ENCODE measurements at regions not wholly inside any gene's neighbourhood (a gene's known extent, or its start where the extent isn't known, plus 50 kb on each side); places are given as distances from the start of the nearest gene placed in this dataset.

DNA sequence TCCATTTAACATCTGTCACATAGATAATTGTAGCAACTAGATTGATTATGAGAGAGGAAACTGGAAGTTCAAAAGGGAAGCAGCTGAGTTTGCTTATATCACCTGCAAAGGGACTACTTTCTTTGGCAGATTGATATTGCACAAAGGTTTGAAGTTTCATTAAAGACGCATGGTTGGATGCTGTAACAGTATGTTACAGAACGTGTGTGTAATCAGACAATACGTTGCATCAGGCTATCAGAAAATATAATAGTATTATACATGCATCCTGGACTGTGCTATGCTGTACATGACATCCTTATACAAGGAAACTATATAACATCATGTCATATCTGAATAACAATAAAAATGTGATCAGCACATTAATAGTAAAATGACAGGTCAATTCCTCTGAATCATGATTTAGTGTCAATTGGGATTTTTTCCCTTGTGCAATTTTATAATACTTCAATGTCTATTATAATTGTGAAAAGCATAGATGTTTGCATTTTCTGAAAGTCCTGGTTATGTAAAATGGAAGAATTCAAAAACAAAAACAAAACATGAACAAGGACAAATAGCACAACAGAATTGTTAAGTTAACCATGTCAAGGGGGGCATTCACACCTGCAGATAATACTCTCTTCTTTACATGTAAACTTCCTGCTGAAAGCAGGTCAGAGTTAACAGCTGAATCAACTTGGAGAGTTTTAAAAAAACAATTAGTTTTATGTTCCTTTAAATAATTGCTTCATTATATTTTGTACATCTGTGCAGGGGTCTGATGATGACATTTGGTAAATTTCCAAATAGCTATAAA lies 283.2 kb upstream of the KCNH8 start:
- no peak overlapping the region for H3K4me3 ChIP-seq
- no peaks in the 10 kb centered on the region for H3K79me2 ChIP-seq (ENCODE audit: low read depth)
- no peak overlapping the region for H3K27ac ChIP-seq
- no peak overlapping the region for H3K4me2 ChIP-seq
- H2AFZ ChIP-seq (replicated peaks), result no peak overlapping the region
- no peaks in the 10 kb centered on the region for H3K27me3 ChIP-seq
- no peaks in the 10 kb centered on the region for H3K36me3 Mint-ChIP-seq
- H3K36me3 ChIP-seq, result no peaks in the 10 kb centered on the region
- no peaks in the 10 kb centered on the region for H3K4me1 ChIP-seq
- H4K20me1 ChIP-seq (ENCODE audit: low read depth), result no peaks in the 10 kb centered on the region
- no peak for DNase-seq (ENCODE audit: low spot score)
- no peaks in the 10 kb centered on the region for H3K4me1 Mint-ChIP-seq
- no peaks in the 10 kb centered on the region for H3K9me3 ChIP-seq (ENCODE audit: low read depth)
- no peak overlapping the region for H3K9ac ChIP-seq
- TF ChIP-seq EZH2 (IDR thresholded peaks at IDR 0.05), result no peak
- TF ChIP-seq, protein P1, sequence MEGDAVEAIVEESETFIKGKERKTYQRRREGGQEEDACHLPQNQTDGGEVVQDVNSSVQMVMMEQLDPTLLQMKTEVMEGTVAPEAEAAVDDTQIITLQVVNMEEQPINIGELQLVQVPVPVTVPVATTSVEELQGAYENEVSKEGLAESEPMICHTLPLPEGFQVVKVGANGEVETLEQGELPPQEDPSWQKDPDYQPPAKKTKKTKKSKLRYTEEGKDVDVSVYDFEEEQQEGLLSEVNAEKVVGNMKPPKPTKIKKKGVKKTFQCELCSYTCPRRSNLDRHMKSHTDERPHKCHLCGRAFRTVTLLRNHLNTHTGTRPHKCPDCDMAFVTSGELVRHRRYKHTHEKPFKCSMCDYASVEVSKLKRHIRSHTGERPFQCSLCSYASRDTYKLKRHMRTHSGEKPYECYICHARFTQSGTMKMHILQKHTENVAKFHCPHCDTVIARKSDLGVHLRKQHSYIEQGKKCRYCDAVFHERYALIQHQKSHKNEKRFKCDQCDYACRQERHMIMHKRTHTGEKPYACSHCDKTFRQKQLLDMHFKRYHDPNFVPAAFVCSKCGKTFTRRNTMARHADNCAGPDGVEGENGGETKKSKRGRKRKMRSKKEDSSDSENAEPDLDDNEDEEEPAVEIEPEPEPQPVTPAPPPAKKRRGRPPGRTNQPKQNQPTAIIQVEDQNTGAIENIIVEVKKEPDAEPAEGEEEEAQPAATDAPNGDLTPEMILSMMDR (IDR thresholded peaks at IDR 0.05), result no peak
- no peak for TF ChIP-seq EZH2phosphoT487 (IDR thresholded peaks at IDR 0.05)
- no peaks in the 10 kb centered on the region for H3K9me3 Mint-ChIP-seq
- no peak overlapping the region for H3K27ac Mint-ChIP-seq
- no peaks in the 10 kb centered on the region for H3K27me3 Mint-ChIP-seq (ENCODE audit: insufficient read depth, low read depth)
- H3F3A ChIP-seq (ENCODE audit: low read depth), result no peaks in the 10 kb centered on the region
- no peak overlapping the region for H3K4me3 Mint-ChIP-seq

DNA sequence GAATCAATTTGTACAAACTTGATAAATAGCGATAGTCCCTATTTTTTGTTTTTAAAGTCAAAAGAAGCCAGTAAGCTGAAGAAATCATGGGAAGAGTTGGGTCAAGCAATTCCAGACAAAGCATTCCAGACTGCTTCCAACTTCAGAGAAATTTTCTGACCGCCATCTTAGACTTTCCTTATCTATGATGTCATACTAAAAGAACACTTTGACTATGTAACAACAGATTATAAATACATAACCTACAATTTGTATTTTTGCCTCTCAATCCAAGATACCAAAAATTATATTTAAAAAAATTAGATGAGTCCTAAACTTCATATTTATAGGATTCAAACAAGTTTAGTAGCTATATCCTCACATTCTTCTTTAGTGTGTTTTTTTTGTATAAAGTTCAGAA lies 286.2 kb upstream of the KCNH8 start:
- Mint-ChIP-seq H3K9me3 (no peaks in the 10 kb centered on the region), H3K27ac (no peak overlapping the region), H3K4me1 (no peaks in the 10 kb centered on the region), H3K36me3 (no peaks in the 10 kb centered on the region), H3K4me3 (no peak overlapping the region), H3K27me3 (ENCODE audit: insufficient read depth, low read depth) (no peaks in the 10 kb centered on the region)
- no peak for DNase-seq (ENCODE audit: low spot score)
- Histone ChIP-seq H3K27me3 (no peaks in the 10 kb centered on the region), H3K9ac (no peak overlapping the region), H3K9me3 (ENCODE audit: low read depth) (no peaks in the 10 kb centered on the region), H3K4me3 (no peak overlapping the region), H3K79me2 (ENCODE audit: low read depth) (no peaks in the 10 kb centered on the region), H3F3A (ENCODE audit: low read depth) (no peaks in the 10 kb centered on the region), H2AFZ (replicated peaks) (no peak overlapping the region), H3K4me2 (no peak overlapping the region), H3K36me3 (no peaks in the 10 kb centered on the region), H3K4me1 (no peaks in the 10 kb centered on the region), H4K20me1 (ENCODE audit: low read depth) (no peaks in the 10 kb centered on the region), H3K27ac (no peak overlapping the region)
- TF ChIP-seq, protein P1 (IDR thresholded peaks at IDR 0.05), result no peak
- no peak for TF ChIP-seq EZH2phosphoT487 (IDR thresholded peaks at IDR 0.05)
- no peak for TF ChIP-seq EZH2 (IDR thresholded peaks at IDR 0.05)

DNA sequence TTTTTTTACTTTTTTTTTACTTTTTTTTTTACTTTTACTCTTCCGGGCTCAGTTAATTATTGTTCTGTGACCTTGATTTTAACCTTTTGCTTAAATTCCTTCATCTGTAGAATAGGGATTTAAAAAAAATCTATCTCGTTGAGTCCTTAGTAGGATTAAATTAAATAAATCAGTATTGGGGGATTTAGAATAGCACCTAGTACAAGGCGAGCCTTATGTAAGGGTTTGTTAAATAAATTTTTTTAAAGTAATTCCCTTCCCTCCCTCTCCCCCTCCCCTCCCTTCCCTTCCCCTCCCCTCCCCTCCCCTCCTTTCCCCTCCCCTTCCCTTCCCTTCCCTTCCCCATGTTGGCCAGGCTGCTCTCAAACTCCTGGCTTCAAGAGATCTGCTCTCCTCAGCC lies 287.2 kb upstream of the KCNH8 start:
- Mint-ChIP-seq H3K4me1 (no peaks in the 10 kb centered on the region), H3K9me3 (no peaks in the 10 kb centered on the region), H3K4me3 (no peak overlapping the region), H3K36me3 (no peaks in the 10 kb centered on the region), H3K27me3 (ENCODE audit: insufficient read depth, low read depth) (no peaks in the 10 kb centered on the region), H3K27ac (no peak overlapping the region)
- H3K9me3 ChIP-seq (ENCODE audit: low read depth), result no peaks in the 10 kb centered on the region
- H4K20me1 ChIP-seq (ENCODE audit: low read depth), result no peaks in the 10 kb centered on the region
- no peak for DNase-seq (ENCODE audit: low spot score)
- H3F3A ChIP-seq (ENCODE audit: low read depth), result no peaks in the 10 kb centered on the region
- H3K9ac ChIP-seq, result no peak overlapping the region
- no peak overlapping the region for H2AFZ ChIP-seq (replicated peaks)
- H3K4me2 ChIP-seq, result no peak overlapping the region
- no peaks in the 10 kb centered on the region for H3K4me1 ChIP-seq
- no peak overlapping the region for H3K27ac ChIP-seq
- no peaks in the 10 kb centered on the region for H3K79me2 ChIP-seq (ENCODE audit: low read depth)
- no peak overlapping the region for H3K4me3 ChIP-seq
- H3K36me3 ChIP-seq, result no peaks in the 10 kb centered on the region
- H3K27me3 ChIP-seq, result no peaks in the 10 kb centered on the region
- no peak for TF ChIP-seq EZH2phosphoT487 (IDR thresholded peaks at IDR 0.05)
- TF ChIP-seq, protein P1 (IDR thresholded peaks at IDR 0.05), result no peak

All from neural progenitor cell (in vitro differentiated cells).